Upper lobe of right lung (tissue), 1 donor: ENCODE measurements at regions not wholly inside any gene's neighbourhood (a gene's known extent, or its start where the extent isn't known, plus 50 kb on each side); places are given as distances from the start of the nearest gene placed in this dataset.

Experiments
- ATAC-seq: fragments of 200-7000 bp; cut with Tn5 transposase; one replicate; pipeline ENCODE4 v1.9.1; 2020; ENCODE audit warnings: mild to moderate bottlenecking, moderate library complexity
- DNase-seq: peaks from one replicate; pipeline ENCODE4 v3.0.0-alpha.2; 2020
- H3K27ac ChIP-seq: fragments of 200-600 bp; one replicate; pipeline ENCODE4 v1.8.0; 2022
- H3K27me3 ChIP-seq: fragments of 200-600 bp; one replicate; pipeline ENCODE4 v1.8.0; 2022; ENCODE audit warnings: mild to moderate bottlenecking
- H3K36me3 ChIP-seq: fragments of 200-600 bp; one replicate; pipeline ENCODE4 v1.8.0; 2022
- H3K4me1 ChIP-seq: fragments of 200-600 bp; one replicate; pipeline ENCODE4 v1.8.0; 2022
- H3K4me3 ChIP-seq: fragments of 200-600 bp; one replicate; pipeline ENCODE4 v1.8.0; 2022; ENCODE audit warnings: mild to moderate bottlenecking
- H3K9me3 ChIP-seq: fragments of 200-600 bp; one replicate; pipeline ENCODE4 v1.8.0; 2022
- intact Hi-C: fragments of 100-400 bp; cut with DNase I; formaldehyde crosslinking; loops from one replicate; pipeline ENCODE4 v1.11.0; 2022
- TF ChIP-seq, protein P1 (sequence below): fragments of 200-600 bp; IDR thresholded peaks from one replicate; pipeline ENCODE4 v1.8.0; 2022; ENCODE audit warnings: antibody characterized with exemption
- donor health status: DM: no; HTN: yes; CAD: no; lungs with severe emphysema.

DNA sequence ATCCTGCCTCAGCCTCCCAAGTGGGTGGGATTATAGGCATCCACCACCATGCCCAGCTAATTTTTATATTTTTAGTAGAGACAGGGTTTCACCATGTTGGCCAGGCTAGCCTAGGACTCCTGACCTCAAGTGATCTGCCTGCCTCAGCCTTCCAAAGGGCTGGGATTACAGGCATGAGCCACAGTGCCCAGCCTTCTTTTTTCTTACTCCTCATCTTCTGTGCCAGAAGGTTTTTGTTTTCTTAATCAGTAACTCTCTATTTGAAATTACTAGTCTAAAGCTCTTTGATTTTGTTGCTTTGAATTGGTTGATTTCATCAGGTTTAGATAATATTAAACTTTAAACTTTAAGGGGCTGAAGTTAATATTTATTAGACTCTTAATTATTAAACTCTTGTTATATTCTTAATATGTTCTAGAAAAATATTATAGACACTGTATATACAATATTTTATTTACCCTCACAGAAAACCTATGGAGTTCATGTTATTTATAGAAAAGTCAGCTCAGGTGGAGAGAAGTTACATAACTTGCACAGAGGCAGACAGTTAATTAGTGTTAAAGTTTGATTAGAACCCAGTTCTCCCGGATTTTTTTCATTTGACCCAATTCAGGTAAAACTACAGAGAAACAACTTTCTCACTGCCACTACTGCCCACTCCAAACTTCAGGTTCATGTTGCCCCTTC is 177.4 kb upstream of the SGK1 start:
- no peak for DNase-seq
- intact Hi-C loops: no loop called here

DNA sequence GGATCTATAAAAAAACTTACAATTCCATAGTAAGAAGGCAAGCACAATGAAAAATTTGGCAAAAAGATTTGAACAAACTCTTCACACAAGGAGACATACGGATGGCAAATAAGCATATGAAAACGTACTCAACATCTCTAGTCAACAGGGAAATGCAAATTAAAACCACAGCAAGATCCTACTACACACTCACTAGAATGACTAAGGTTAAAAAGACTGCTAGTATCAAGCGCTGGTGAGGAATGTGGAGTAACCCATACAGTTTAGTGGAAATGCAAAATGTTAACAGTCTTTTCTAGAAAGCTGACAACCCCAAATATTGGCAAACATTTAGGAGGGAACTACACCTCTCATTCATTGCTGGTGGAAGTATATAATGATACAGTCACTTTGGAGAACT is 175.9 kb upstream of the SGK1 start:
- H3K36me3 ChIP-seq: no peaks in the 10 kb centered on the region
- TF ChIP-seq, protein P1, sequence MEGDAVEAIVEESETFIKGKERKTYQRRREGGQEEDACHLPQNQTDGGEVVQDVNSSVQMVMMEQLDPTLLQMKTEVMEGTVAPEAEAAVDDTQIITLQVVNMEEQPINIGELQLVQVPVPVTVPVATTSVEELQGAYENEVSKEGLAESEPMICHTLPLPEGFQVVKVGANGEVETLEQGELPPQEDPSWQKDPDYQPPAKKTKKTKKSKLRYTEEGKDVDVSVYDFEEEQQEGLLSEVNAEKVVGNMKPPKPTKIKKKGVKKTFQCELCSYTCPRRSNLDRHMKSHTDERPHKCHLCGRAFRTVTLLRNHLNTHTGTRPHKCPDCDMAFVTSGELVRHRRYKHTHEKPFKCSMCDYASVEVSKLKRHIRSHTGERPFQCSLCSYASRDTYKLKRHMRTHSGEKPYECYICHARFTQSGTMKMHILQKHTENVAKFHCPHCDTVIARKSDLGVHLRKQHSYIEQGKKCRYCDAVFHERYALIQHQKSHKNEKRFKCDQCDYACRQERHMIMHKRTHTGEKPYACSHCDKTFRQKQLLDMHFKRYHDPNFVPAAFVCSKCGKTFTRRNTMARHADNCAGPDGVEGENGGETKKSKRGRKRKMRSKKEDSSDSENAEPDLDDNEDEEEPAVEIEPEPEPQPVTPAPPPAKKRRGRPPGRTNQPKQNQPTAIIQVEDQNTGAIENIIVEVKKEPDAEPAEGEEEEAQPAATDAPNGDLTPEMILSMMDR: no peak
- H3K4me3 ChIP-seq: no peak overlapping the region
- intact Hi-C loops: no loop called here
- ATAC-seq: no peak
- no peak for DNase-seq
- no peaks in the 10 kb centered on the region for H3K4me1 ChIP-seq
- H3K9me3 ChIP-seq: no peaks in the 10 kb centered on the region
- no peak overlapping the region for H3K27ac ChIP-seq
- H3K27me3 ChIP-seq: no peaks in the 10 kb centered on the region

More for the DNA sequence above, 177.4 kb upstream of the SGK1 start:
- H3K4me1 ChIP-seq: no peaks in the 10 kb centered on the region
- TF ChIP-seq, protein P1: no peak
- H3K27me3 ChIP-seq: no peaks in the 10 kb centered on the region
- no peaks in the 10 kb centered on the region for H3K9me3 ChIP-seq
- no peak overlapping the region for H3K4me3 ChIP-seq
- H3K36me3 ChIP-seq: no peaks in the 10 kb centered on the region
- no peak for ATAC-seq
- H3K27ac ChIP-seq: no peak overlapping the region

DNA sequence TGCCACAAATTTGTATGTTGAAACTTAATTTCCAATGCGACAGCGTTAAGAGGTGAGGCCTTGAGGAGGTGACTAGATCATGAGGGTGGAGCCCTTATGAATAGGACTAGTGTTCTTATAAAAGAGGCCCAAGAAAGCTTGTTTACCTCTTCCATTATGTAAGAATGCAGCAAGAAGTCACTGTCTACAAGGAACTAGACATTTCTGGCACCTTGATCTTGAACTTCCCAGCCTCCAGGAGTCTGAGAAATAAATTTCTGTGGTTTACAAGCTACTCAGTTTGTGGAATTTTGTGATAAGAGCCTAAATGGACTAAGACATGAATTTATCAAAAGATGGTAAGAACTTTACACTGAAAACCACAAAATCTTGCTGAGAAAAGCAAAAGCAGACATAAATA is 173.6 kb upstream of the SGK1 start:
- intact Hi-C loops: no loop called here
- no peak overlapping the region for H3K27ac ChIP-seq
- no peak for DNase-seq
- H3K27me3 ChIP-seq: no peaks in the 10 kb centered on the region
- ATAC-seq: no peak
- TF ChIP-seq, protein P1: no peak
- no peaks in the 10 kb centered on the region for H3K9me3 ChIP-seq
- H3K4me3 ChIP-seq: no peak overlapping the region
- no peaks in the 10 kb centered on the region for H3K36me3 ChIP-seq
- no peaks in the 10 kb centered on the region for H3K4me1 ChIP-seq

DNA sequence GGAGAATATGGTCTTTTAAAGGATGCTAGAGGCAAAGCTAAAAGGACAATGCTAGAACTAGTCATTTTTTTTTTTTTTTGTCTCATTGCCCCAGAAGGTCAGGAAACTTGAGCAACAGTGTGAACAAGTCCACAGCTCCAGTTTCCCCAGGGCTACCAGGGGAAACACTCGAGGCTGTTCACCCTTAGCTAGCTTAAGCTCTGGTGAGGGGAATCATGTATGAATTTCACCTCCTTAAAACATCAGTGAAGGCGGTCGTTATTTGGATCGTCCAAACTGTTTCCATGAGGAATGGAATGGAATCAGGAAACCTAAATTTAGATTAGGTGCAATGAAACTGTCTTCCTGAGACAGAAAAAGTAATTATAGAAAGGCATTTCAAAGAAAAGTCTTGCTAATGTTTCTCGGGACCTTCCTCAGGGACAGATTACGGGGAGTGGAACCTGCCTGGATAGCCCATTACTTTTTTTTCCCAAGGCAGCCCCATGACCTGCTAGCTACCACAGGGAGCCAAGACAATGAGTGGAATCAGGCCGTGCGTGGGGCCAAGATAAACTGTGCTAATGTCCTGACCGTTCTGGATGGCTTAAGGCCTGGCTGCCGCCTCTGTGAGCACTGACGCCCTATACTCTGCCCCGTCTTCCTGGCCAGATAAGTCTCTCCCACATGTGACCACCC is 164.8 kb upstream of the SGK1 start:
- H3K36me3 ChIP-seq: no peaks in the 10 kb centered on the region
- H3K4me3 ChIP-seq: no peak overlapping the region
- no peaks in the 10 kb centered on the region for H3K4me1 ChIP-seq
- H3K27me3 ChIP-seq: no peaks in the 10 kb centered on the region
- no peak for ATAC-seq
- TF ChIP-seq, protein P1: no peak
- no peak for DNase-seq
- intact Hi-C loops: no loop called here
- no peaks in the 10 kb centered on the region for H3K9me3 ChIP-seq
- no peak overlapping the region for H3K27ac ChIP-seq

DNA sequence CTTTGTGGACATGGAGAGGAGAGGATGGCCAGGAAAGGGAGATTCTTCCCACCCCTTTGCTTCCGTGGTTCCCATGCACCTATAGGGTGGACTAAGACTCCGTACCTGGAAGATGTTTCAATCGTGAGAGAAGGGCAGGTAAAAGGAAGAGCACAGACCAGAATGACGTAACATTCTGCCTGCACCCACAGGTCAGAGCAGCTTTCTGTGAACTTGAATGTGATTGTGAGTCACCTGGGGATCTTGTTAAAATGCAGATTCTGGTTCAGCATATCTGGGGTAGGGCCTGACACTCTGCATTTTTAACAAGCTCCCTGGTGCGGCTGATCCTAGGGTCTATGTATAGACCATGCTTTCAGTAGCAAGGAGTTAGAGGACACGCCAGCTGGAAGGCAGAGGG is 164.1 kb upstream of the SGK1 start:
- no peaks in the 10 kb centered on the region for H3K27me3 ChIP-seq
- no peaks in the 10 kb centered on the region for H3K36me3 ChIP-seq
- intact Hi-C loops: no loop called here
- no peak for DNase-seq
- H3K27ac ChIP-seq: no peak overlapping the region
- H3K9me3 ChIP-seq: no peaks in the 10 kb centered on the region
- ATAC-seq: no peak
- no peak overlapping the region for H3K4me3 ChIP-seq
- TF ChIP-seq, protein P1: no peak
- H3K4me1 ChIP-seq: no peaks in the 10 kb centered on the region
